GM23248 (cell line): ENCODE measurements at regions not wholly inside any gene's neighbourhood (a gene's known extent, or its start where the extent isn't known, plus 50 kb on each side); places are given as distances from the start of the nearest gene placed in this dataset.

Source experiments
- DNase-seq: peaks from one replicate; pipeline ENCODE4 v3.0.0-alpha.2; 2015
- H2AFZ ChIP-seq: fragments of 200-600 bp; sonication (generic); 2 replicates; pipeline ENCODE4 v1.6.1; 2016; ENCODE audit warnings: antibody characterized with exemption
- H3F3A ChIP-seq: fragments of 200-600 bp; sonication (generic); 2 replicates; pipeline ENCODE4 v1.6.1; 2016; ENCODE audit warnings: mild to moderate bottlenecking, antibody characterized with exemption, mixed run types; ENCODE audit not compliant: insufficient read depth
- H3K27ac ChIP-seq: fragments of 200-600 bp; sonication (generic); 2 replicates; pipeline ENCODE4 v1.5.1; 2016; ENCODE audit warnings: mild to moderate bottlenecking
- H3K27me3 ChIP-seq: fragments of 200-600 bp; sonication (generic); replicated peaks from 2 replicates; pipeline ENCODE4 v1.6.1; 2016; ENCODE audit warnings: mild to moderate bottlenecking; ENCODE audit not compliant: insufficient read depth
- H3K36me3 ChIP-seq: fragments of 200-600 bp; sonication (generic); 2 replicates; pipeline ENCODE4 v1.6.1; 2016; ENCODE audit warnings: low read depth, mild to moderate bottlenecking
- H3K4me1 ChIP-seq: fragments of 200-600 bp; sonication (generic); 2 replicates; pipeline ENCODE4 v1.6.1; 2016; ENCODE audit warnings: mild to moderate bottlenecking; ENCODE audit not compliant: insufficient read depth
- H3K4me2 ChIP-seq: fragments of 200-600 bp; sonication (generic); one replicate; pipeline ENCODE4 v1.6.1; 2016; ENCODE audit warnings: mild to moderate bottlenecking; ENCODE audit not compliant: unreplicated experiment
- H3K4me3 ChIP-seq: fragments of 200-600 bp; sonication (generic); 2 replicates; pipeline ENCODE4 v1.5.1; 2016; ENCODE audit warnings: mild to moderate bottlenecking
- H3K79me2 ChIP-seq: fragments of 200-600 bp; sonication (generic); 2 replicates; pipeline ENCODE4 v1.6.1; 2016; ENCODE audit warnings: mild to moderate bottlenecking; ENCODE audit not compliant: insufficient read depth
- H3K9ac ChIP-seq: fragments of 200-600 bp; sonication (generic); 2 replicates; pipeline ENCODE4 v1.6.1; 2016; ENCODE audit warnings: mild to moderate bottlenecking
- H3K9me2 ChIP-seq: fragments of 200-600 bp; sonication (generic); 2 replicates; pipeline ENCODE4 v1.6.1; 2016; ENCODE audit warnings: mixed run types, mild to moderate bottlenecking, moderate library complexity; ENCODE audit not compliant: insufficient read depth
- H3K9me3 ChIP-seq: fragments of 200-600 bp; sonication (generic); one replicate; pipeline ENCODE4 v1.6.1; 2017; ENCODE audit warnings: low read depth
- H4K20me1 ChIP-seq: fragments of 200-600 bp; sonication (generic); 2 replicates; pipeline ENCODE4 v1.6.0; 2016; ENCODE audit not compliant: insufficient read depth
- EZH2 ChIP-seq: fragments of 200-600 bp; sonication (generic); IDR thresholded peaks from 2 replicates; pipeline ENCODE4 v1.6.1; 2018; ENCODE audit warnings: antibody characterized with exemption, mild to moderate bottlenecking; ENCODE audit not compliant: insufficient read depth, poor library complexity, severe bottlenecking
- EZH2phosphoT487 ChIP-seq: fragments of 200-600 bp; sonication (generic); IDR thresholded peaks from 2 replicates; pipeline ENCODE4 v1.6.1; 2018; ENCODE audit warnings: antibody characterized with exemption, moderate library complexity, mild to moderate bottlenecking, low read depth; ENCODE audit not compliant: insufficient read depth
- WGBS, 2 experiments: methylation state at CpG; one replicate each; pipeline ENCODE4 v1.1.6; 2015 to 2017; ENCODE audit warnings: low lambda C conversion rate in 2 of 2, low coverage in 1 of 2; ENCODE audit errors: missing lambda C conversion rate in 2 of 2; 5-methylcytosine and 5-hydroxymethylcytosine counted together
- in situ Hi-C: fragments of 300-500 bp; cut with MboI; formaldehyde crosslinking; loops from 2 replicates; pipeline ENCODE4 v1.15.0; 2020

GRCh38 chr22:35475545-35475944, 65.1 kb upstream of the RASD2 start:
- Histone ChIP-seq H3K9me2 (no peaks in the 10 kb centered on the region), H3K4me3 (no peak overlapping the region), H3K79me2 (no peaks in the 10 kb centered on the region), H3K4me1 (peaks cover 13% of the 10 kb centered on the region), H3K27me3 (no peaks in the 10 kb centered on the region), H3K36me3 (no peaks in the 10 kb centered on the region), H3K9me3 (no peaks in the 10 kb centered on the region), H3K9ac (no peak overlapping the region), H3K4me2 (no peak overlapping the region), H3F3A (peaks cover 6% of the 10 kb centered on the region; the same call in 1 of the 2 replicates), H2AFZ (no peak overlapping the region), H4K20me1 (no peaks in the 10 kb centered on the region), H3K27ac (no peak overlapping the region)
- in situ Hi-C loops: no loop called here
- TF ChIP-seq EZH2phosphoT487 (no peak), EZH2 (no peak)
- WGBS, 2 experiments: 64 to 73% methylated on average over 6 to 10 of the region's 10 CpGs
- no peak for DNase-seq

DNA sequence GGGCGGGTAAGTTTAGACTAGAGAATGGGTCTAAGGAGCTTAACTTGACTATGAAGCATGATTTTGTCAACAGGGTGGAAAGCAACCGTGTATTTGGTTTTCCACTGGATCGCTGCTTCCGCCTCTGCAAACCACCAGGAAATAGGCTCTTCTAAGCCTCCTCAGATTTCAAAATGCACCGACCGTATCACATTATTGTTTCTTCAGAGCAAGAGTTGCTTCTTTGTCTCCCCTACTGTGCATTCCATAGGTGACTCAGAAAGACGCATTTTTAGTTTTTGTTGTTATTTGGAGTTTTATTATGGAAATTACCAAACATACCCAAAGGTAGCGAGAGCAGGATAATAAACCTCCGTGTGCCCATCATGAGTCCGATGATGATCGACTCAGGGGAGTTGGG, 64.3 kb upstream of the RASD2 start:
- Histone ChIP-seq H3K4me3 (no peak overlapping the region), H3K9me2 (no peaks in the 10 kb centered on the region), H3K36me3 (no peaks in the 10 kb centered on the region), H2AFZ (no peak overlapping the region), H3K27ac (no peak overlapping the region), H3K79me2 (no peaks in the 10 kb centered on the region), H3K9me3 (no peaks in the 10 kb centered on the region), H3K4me1 (peaks cover 21% of the 10 kb centered on the region), H3K9ac (no peak overlapping the region), H3K27me3 (no peaks in the 10 kb centered on the region), H3F3A (peaks cover 6% of the 10 kb centered on the region; the same call in 1 of the 2 replicates), H4K20me1 (no peaks in the 10 kb centered on the region), H3K4me2 (no peak overlapping the region)
- no peak for TF ChIP-seq EZH2
- TF ChIP-seq EZH2phosphoT487: no peak
- in situ Hi-C loops: no loop called here
- 96 to 97% methylated on average over 11 of the region's 11 CpGs for WGBS, 2 experiments
- no peak for DNase-seq

DNA sequence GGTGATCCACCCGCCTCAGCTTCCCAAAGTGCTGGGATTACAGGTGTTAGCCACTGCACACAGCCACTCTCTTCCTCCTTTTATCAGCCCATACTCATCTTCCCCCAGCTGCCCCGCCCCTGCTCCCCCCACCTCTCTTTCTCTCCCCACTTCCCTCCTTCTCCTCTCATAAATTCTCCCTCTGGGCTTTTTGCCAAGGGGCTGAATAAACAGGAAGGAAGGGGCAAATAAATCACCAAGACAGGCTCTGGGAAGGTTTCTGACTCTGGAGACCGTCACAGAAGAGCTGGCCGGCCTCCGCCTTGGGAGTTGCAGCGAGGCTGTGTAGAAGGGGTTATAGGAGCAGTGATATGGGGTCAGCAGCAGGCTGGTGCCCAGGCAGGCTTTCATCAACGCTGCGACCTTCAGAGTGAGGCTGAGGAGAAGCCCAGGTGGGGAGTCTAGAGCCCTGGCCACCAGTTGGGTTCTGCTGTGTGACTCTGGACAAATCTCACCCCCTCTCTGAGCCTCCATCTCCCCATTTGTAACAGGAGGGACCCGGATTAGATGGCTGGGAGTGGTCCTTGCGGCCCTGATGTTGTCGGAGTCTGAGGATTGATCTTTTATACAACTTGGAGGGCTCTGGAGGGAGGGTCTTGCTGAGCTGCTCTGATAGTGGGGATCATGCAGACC, 62.6 kb upstream of the RASD2 start:
- Histone ChIP-seq H3K36me3 (no peaks in the 10 kb centered on the region), H3K4me3 (no peak overlapping the region), H2AFZ (no peak overlapping the region; the same call in 1 of the 2 replicates), H3K79me2 (no peaks in the 10 kb centered on the region), H3F3A (peaks cover 6% of the 10 kb centered on the region; the same call in 1 of the 2 replicates), H3K9me3 (no peaks in the 10 kb centered on the region), H3K9ac (no peak overlapping the region), H3K4me2 (no peak overlapping the region), H3K4me1 (peaks cover 22% of the 10 kb centered on the region), H3K9me2 (no peaks in the 10 kb centered on the region), H4K20me1 (no peaks in the 10 kb centered on the region), H3K27me3 (no peaks in the 10 kb centered on the region), H3K27ac (no peak overlapping the region)
- 34 to 41% methylated on average over 8 to 11 of the region's 11 CpGs for WGBS, 2 experiments
- no peak for TF ChIP-seq EZH2phosphoT487
- TF ChIP-seq EZH2: no peak
- in situ Hi-C loops: no loop called here
- DNase-seq: peak; percentile 70

GRCh38 chr22:35478633-35479107, 62.0 kb upstream of the RASD2 start:
- Histone ChIP-seq H3K36me3 (no peaks in the 10 kb centered on the region), H3K79me2 (no peaks in the 10 kb centered on the region), H3F3A (peaks cover 6% of the 10 kb centered on the region; the same call in 1 of the 2 replicates), H3K27me3 (no peaks in the 10 kb centered on the region), H3K9me2 (no peaks in the 10 kb centered on the region), H3K9ac (no peak overlapping the region), H2AFZ (no peak overlapping the region), H3K4me1 (peaks cover 22% of the 10 kb centered on the region), H3K27ac (no peak overlapping the region), H3K4me3 (no peak overlapping the region), H3K4me2 (no peak overlapping the region), H4K20me1 (no peaks in the 10 kb centered on the region), H3K9me3 (no peaks in the 10 kb centered on the region)
- 97 to 99% methylated on average over 9 of the region's 9 CpGs for WGBS, 2 experiments
- no peak for TF ChIP-seq EZH2phosphoT487
- TF ChIP-seq EZH2: no peak
- no peak for DNase-seq
- in situ Hi-C loops: no loop called here
